Naive thymus-derived CD4-positive, alpha-beta T cell (primary cell): ENCODE measurements at regions not wholly inside any gene's neighbourhood (a gene's known extent, or its start where the extent isn't known, plus 50 kb on each side); places are given as distances from the start of the nearest gene placed in this dataset.

Experiments
- ATAC-seq: fragments of 150-1000 bp; cut with Tn5 transposase; 2 replicates; pipeline ENCODE4 v1.10.0; 2021; ENCODE audit warnings: mild to moderate bottlenecking, moderate library complexity
- CTCF ChIA-PET: fragments of 350-600 bp; sonication (Branson Sonifier 250); formaldehyde crosslinking; loops from one replicate; lab custom pipeline; 2021; ENCODE audit warnings: antibody characterized with exemption; lab: Charles Lee
- POLR2A ChIA-PET: fragments of 350-600 bp; sonication (Branson Sonifier 250); formaldehyde crosslinking; loops from one replicate; lab custom pipeline; 2021; ENCODE audit warnings: antibody characterized with exemption, inconsistent platforms; lab: Charles Lee
- DNase-seq, 9 donors: peaks; one replicate each; pipeline versions ENCODE4 v3.0.0 to v3.0.0-alpha.2; 2020 to 2022; ENCODE audit warnings: mixed read lengths in 1 of 9
- H3K27ac ChIP-seq: one replicate; pipeline ENCODE4 v1.7.0; 2013; ENCODE audit warnings: mild to moderate bottlenecking, low read depth, low read length, moderate library complexity
- H3K27me3 ChIP-seq, 2 donors: one replicate each; pipeline ENCODE4 v1.7.0; 2013; ENCODE audit warnings: low read length in 2 of 2, mild to moderate bottlenecking in 2 of 2, moderate library complexity in 2 of 2; ENCODE audit not compliant: control insufficient read depth in 2 of 2, insufficient read depth in 2 of 2
- H3K36me3 ChIP-seq, 3 experiments: 1 replicate in 2 of 3; 2 replicates in 1 of 3; pipeline ENCODE4 v1.7.0; 2013; ENCODE audit warnings: low read length in 3 of 3, mild to moderate bottlenecking in 3 of 3, moderate library complexity in 1 of 3; ENCODE audit not compliant: insufficient read depth in 3 of 3, control insufficient read depth in 2 of 3
- H3K4me1 ChIP-seq, 2 donors: one replicate each; pipeline ENCODE4 v1.7.0; 2013; ENCODE audit warnings: low read length in 2 of 2, mild to moderate bottlenecking in 2 of 2, moderate library complexity in 1 of 2; ENCODE audit not compliant: control insufficient read depth in 2 of 2, insufficient read depth in 2 of 2
- H3K4me3 ChIP-seq: 2 replicates; pipeline ENCODE4 v1.7.0; 2013; ENCODE audit warnings: mild to moderate bottlenecking, low read length
- H3K9me3 ChIP-seq, 3 experiments: 1 replicate in 2 of 3; 2 replicates in 1 of 3; pipeline ENCODE4 v1.7.0; 2013; ENCODE audit warnings: low read length in 3 of 3; ENCODE audit not compliant: control insufficient read depth in 2 of 3
- H3K27ac Mint-ChIP-seq, 9 donors: one replicate each; pipeline ENCODE4 v1.8.0; 2020 to 2022; ENCODE audit warnings: mixed read lengths in 9 of 9, mild to moderate bottlenecking in 8 of 9, moderate library complexity in 5 of 9, inconsistent platforms in 2 of 9
- H3K27me3 Mint-ChIP-seq, 5 donors: one replicate each; pipeline ENCODE4 v1.8.0; 2021 to 2022; ENCODE audit warnings: mixed read lengths in 5 of 5, mild to moderate bottlenecking in 1 of 5
- H3K36me3 Mint-ChIP-seq, 5 donors: one replicate each; pipeline ENCODE4 v1.8.0; 2020 to 2022; ENCODE audit warnings: mixed read lengths in 5 of 5, mild to moderate bottlenecking in 3 of 5, inconsistent platforms in 1 of 5
- H3K4me1 Mint-ChIP-seq, 7 donors: one replicate each; pipeline ENCODE4 v1.8.0; 2020 to 2022; ENCODE audit warnings: mixed read lengths in 7 of 7, mild to moderate bottlenecking in 3 of 7, inconsistent platforms in 1 of 7
- H3K4me3 Mint-ChIP-seq, 10 donors: one replicate each; pipeline ENCODE4 v1.8.0; 2020 to 2022; ENCODE audit warnings: mild to moderate bottlenecking in 10 of 10, mixed read lengths in 10 of 10, moderate library complexity in 6 of 10, inconsistent platforms in 2 of 10
- H3K9me3 Mint-ChIP-seq, 11 donors: one replicate each; pipeline ENCODE4 v1.8.0; 2020 to 2022; ENCODE audit warnings: mixed read lengths in 11 of 11, mild to moderate bottlenecking in 4 of 11, inconsistent platforms in 1 of 11, moderate library complexity in 1 of 11
- intact Hi-C, 2 donors: fragments of 100-400 bp; cut with micrococcal nuclease; formaldehyde crosslinking; loops; one replicate each; pipeline ENCODE4 v1.15.1; 2023

DNA sequence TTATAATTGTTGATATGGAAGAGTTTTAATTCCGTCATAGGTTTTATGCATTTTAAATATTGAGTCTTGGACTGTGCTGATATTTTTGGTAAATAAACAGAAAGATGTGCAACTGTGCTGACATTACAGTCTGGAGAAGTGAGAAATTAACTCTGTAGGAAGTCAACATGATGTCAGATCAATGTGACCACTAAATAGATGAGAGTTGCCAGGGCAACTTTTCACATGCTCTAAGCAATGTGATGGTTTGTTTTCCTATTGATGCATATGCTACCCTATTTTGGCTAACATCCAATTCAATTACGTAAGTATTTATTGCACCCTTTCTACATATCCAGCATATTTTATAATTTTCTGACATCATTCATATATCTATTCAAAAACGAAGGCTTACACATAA is 1109.3 kb downstream of the TSN start:
- H3K27me3 Mint-ChIP-seq = no peaks in the 10 kb centered on the region
- DNase-seq (no peak), ATAC-seq (no peak)
- Histone ChIP-seq H3K9me3 (no peaks in the 10 kb centered on the region), H3K4me3 (no peak overlapping the region), H3K4me1 (no peaks in the 10 kb centered on the region), H3K27ac (no peak overlapping the region), H3K27me3 (no peaks in the 10 kb centered on the region), H3K36me3 (no peaks in the 10 kb centered on the region)
- H3K4me1 Mint-ChIP-seq = peaks cover 0 to 3% (median 0%) of the 10 kb centered on the region in 7 donors
- no peak overlapping the region for H3K27ac Mint-ChIP-seq
- POLR2A ChIA-PET = no interaction called here
- H3K4me3 Mint-ChIP-seq = no peak overlapping the region
- peaks cover 0 to 23% (median 6%) of the 10 kb centered on the region in 11 donors for H3K9me3 Mint-ChIP-seq
- CTCF ChIA-PET = no interaction called here
- no peaks in the 10 kb centered on the region for H3K36me3 Mint-ChIP-seq
- intact Hi-C loops = no loop called here

DNA sequence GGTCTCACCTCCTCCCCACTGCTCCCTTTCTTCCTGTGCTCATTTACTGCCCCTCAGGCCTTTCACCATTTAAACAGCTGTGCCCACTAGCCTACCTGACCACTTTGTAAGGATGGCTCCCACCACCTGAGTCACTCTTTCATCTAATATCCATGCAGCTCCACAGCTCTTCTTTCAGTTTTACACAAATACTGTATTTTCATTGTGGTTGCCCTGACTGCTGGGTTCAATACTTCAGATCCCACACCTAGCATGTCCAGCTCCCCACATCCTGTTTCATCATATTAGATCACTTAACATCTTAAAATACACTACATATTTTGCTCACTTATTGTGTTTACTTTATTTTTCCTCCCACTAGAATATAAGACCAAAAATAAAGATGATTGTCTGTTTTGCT is 1110.6 kb downstream of the TSN start:
- no peak overlapping the region for H3K4me3 ChIP-seq
- Mint-ChIP-seq H3K27me3 (no peaks in the 10 kb centered on the region), H3K4me1 (peaks cover 0 to 3% (median 0%) of the 10 kb centered on the region in 7 donors), H3K36me3 (no peaks in the 10 kb centered on the region), H3K4me3 (no peak overlapping the region), H3K9me3 (peaks cover 0 to 23% (median 6%) of the 10 kb centered on the region in 11 donors), H3K27ac (no peak overlapping the region)
- POLR2A ChIA-PET = no interaction called here
- DNase-seq (no peak), ATAC-seq (no peak)
- intact Hi-C loops = no loop called here
- H3K36me3 ChIP-seq = no peaks in the 10 kb centered on the region
- no peaks in the 10 kb centered on the region for H3K9me3 ChIP-seq
- no peaks in the 10 kb centered on the region for H3K4me1 ChIP-seq
- CTCF ChIA-PET = no interaction called here
- no peak overlapping the region for H3K27ac ChIP-seq
- no peaks in the 10 kb centered on the region for H3K27me3 ChIP-seq

- no peaks in the 10 kb centered on the region for H3K27me3 ChIP-seq
- Mint-ChIP-seq H3K27me3 (no peaks in the 10 kb centered on the region), H3K9me3 (peaks cover 0 to 23% (median 6%) of the 10 kb centered on the region in 11 donors), H3K4me1 (peaks cover 0 to 3% (median 0%) of the 10 kb centered on the region in 7 donors), H3K4me3 (no peak overlapping the region), H3K27ac (no peak overlapping the region), H3K36me3 (no peaks in the 10 kb centered on the region)
- intact Hi-C loops = no loop called here
- DNase-seq (no peak), ATAC-seq (no peak)
- H3K27ac ChIP-seq = no peak overlapping the region
- H3K4me3 ChIP-seq = no peak overlapping the region
- no peaks in the 10 kb centered on the region for H3K36me3 ChIP-seq
- H3K4me1 ChIP-seq = no peaks in the 10 kb centered on the region
- ChIA-PET CTCF (no interaction called here), POLR2A (no interaction called here)
- no peaks in the 10 kb centered on the region for H3K9me3 ChIP-seq
These were observed 1112.5 kb downstream of the TSN start for GRCh38 chr2:122867941-122868340.

DNA sequence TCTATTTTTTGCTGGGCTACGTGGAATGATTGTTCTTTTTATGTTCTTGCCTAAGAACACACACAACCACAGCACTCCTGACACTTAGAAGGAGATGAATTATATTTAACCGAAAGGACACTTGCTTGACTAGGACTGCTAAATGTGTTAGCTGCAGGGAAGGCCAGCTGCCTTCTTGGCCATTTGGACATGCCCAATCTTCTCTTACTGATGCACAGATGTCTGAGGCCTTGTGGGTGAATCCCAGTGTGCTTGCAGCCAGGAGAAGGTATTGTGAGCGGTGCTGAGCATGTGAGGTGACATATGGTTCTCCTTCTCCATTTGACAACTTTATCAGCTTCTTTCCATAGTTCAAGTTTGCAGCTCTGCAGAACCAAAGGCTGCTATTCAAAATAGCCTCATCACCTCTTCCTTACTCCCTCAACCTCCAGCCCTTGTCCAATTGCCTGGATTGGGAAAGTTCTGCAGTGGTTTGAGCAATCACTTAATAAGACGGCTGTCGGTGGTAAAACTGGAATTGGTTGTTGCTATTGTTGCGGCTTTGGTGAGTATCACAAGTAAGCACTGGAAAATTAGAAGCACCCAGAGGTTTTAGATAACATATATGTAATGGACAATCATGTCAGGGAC is 1113.3 kb downstream of the TSN start:
- peaks cover 0 to 17% (median 6%) of the 10 kb centered on the region in 11 donors for H3K9me3 Mint-ChIP-seq
- H3K4me3 Mint-ChIP-seq = no peak overlapping the region
- peaks cover 0 to 3% (median 0%) of the 10 kb centered on the region in 7 donors for H3K4me1 Mint-ChIP-seq
- no peaks in the 10 kb centered on the region for H3K4me1 ChIP-seq
- ChIA-PET CTCF (no interaction called here), POLR2A (no interaction called here)
- H3K4me3 ChIP-seq = no peak overlapping the region
- ATAC-seq = no peak
- H3K36me3 ChIP-seq = no peaks in the 10 kb centered on the region
- H3K27me3 Mint-ChIP-seq = no peaks in the 10 kb centered on the region
- no peak for DNase-seq
- H3K36me3 Mint-ChIP-seq = no peaks in the 10 kb centered on the region
- no peak overlapping the region for H3K27ac Mint-ChIP-seq
- no peak overlapping the region for H3K27ac ChIP-seq
- no peaks in the 10 kb centered on the region for H3K27me3 ChIP-seq
- intact Hi-C loops = no loop called here
- no peaks in the 10 kb centered on the region for H3K9me3 ChIP-seq

DNA sequence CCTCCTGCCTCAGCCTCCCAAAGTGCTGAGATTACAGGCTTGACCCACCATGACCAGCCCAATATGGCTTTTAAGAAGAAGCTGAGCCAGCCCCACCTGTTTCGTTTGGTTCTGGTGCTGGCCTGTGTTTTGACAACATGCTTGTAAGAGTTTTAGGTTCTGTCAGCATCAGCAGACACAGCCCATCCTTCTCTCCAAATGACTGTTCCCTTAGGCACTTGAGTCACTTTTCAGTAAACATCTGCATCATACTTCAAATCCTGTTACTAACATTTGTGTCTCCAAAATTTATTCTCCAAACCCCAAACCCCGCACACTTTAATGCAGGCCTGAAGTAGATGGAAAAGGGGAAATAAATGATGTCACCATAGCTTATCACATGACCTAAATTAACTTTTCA is 1118.5 kb downstream of the TSN start:
- ChIA-PET CTCF (no interaction called here), POLR2A (no interaction called here)
- intact Hi-C loops = no loop called here
- Histone ChIP-seq H3K4me3 (no peak overlapping the region), H3K9me3 (no peaks in the 10 kb centered on the region), H3K36me3 (no peaks in the 10 kb centered on the region), H3K27ac (no peak overlapping the region), H3K27me3 (no peaks in the 10 kb centered on the region), H3K4me1 (no peaks in the 10 kb centered on the region)
- Mint-ChIP-seq H3K9me3 (peaks cover 0 to 10% (median 4%) of the 10 kb centered on the region in 11 donors), H3K36me3 (no peaks in the 10 kb centered on the region), H3K4me1 (no peaks in the 10 kb centered on the region), H3K27me3 (no peaks in the 10 kb centered on the region), H3K4me3 (no peak overlapping the region), H3K27ac (no peak overlapping the region)
- ATAC-seq = no peak
- no peak for DNase-seq

DNA sequence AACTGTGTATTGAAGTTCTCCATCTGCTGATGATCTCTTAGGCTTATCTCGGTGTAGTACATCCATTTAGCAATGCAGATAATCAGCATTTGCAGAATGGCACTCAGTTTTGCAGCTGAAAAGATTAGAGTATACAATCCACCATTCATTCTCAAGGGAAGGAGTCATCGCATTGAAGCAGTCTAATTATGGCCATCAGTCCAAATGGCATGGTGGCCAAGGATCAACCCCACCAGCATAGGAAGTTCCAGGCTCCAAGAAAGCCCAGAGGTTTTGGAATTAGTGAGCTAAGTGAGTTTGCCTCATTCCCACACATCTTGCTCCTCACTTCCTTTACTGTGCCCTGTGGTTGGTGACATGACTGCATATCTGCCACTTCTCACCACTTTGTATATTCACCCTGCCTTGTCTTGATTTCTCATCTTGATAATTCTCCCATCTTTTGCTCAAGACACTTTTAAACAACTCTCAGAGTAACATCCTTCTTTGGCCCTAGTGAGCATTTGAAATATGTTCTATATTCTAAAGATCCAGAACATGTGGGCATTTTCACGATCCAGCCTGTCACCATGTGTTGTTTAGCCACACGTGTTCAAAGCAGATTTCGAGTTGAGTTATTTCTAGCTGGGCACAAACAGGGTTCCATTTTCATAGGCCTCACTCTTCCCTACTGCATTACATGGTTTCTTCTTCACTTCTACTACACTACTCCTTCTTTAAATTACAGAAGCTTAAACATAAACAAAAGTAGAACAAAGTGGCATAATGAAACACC is 1119.8 kb downstream of the TSN start:
- H3K27me3 Mint-ChIP-seq = no peaks in the 10 kb centered on the region
- DNase-seq (no peak), ATAC-seq (peak; percentile 66)
- H3K4me1 Mint-ChIP-seq = no peaks in the 10 kb centered on the region
- POLR2A ChIA-PET = no interaction called here
- H3K36me3 Mint-ChIP-seq = no peaks in the 10 kb centered on the region
- H3K4me1 ChIP-seq = no peaks in the 10 kb centered on the region
- H3K27me3 ChIP-seq = no peaks in the 10 kb centered on the region
- intact Hi-C loops = no loop called here
- no peak overlapping the region for H3K27ac ChIP-seq
- H3K27ac Mint-ChIP-seq = no peak overlapping the region
- no peaks in the 10 kb centered on the region for H3K36me3 ChIP-seq
- no peak overlapping the region for H3K4me3 Mint-ChIP-seq
- CTCF ChIA-PET = no interaction called here
- peaks cover 0 to 10% (median 4%) of the 10 kb centered on the region in 11 donors for H3K9me3 Mint-ChIP-seq
- H3K4me3 ChIP-seq = no peak overlapping the region
- H3K9me3 ChIP-seq = no peaks in the 10 kb centered on the region

- no peaks in the 10 kb centered on the region for H3K36me3 ChIP-seq
- POLR2A ChIA-PET = no interaction called here
- ATAC-seq (no peak), DNase-seq (no peak)
- Mint-ChIP-seq H3K4me3 (no peak overlapping the region), H3K36me3 (no peaks in the 10 kb centered on the region), H3K27me3 (no peaks in the 10 kb centered on the region), H3K9me3 (peaks cover 0 to 7% (median 3%) of the 10 kb centered on the region in 11 donors), H3K27ac (no peak overlapping the region), H3K4me1 (no peaks in the 10 kb centered on the region)
- no peaks in the 10 kb centered on the region for H3K9me3 ChIP-seq
- no peaks in the 10 kb centered on the region for H3K27me3 ChIP-seq
- no peak overlapping the region for H3K27ac ChIP-seq
- intact Hi-C loops = no loop called here
- H3K4me3 ChIP-seq = no peak overlapping the region
- no peaks in the 10 kb centered on the region for H3K4me1 ChIP-seq
- CTCF ChIA-PET = no interaction called here
These were observed 1128.4 kb downstream of the TSN start for GRCh38 chr2:122883849-122884248.
